GM13977 (cell line): ENCODE measurements at regions not wholly inside any gene's neighbourhood (a gene's known extent, or its start where the extent isn't known, plus 50 kb on each side); places are given as distances from the start of the nearest gene placed in this dataset.

Experiments used
- DNase-seq: peaks from one replicate; pipeline ENCODE4 v3.0.0; 2012; ENCODE audit warnings: low spot score
- in situ Hi-C: fragments of 300-500 bp; cut with MboI; formaldehyde crosslinking; loops from one replicate; pipeline ENCODE4 v1.12.0; 2022; ENCODE audit warnings: low sequenced_read_pairs, low pct_unique_long_range_greater_than_20kb, mixed read lengths, inconsistent platforms; ENCODE audit not compliant: unreplicated experiment
- TF ChIP-seq, protein P1 (sequence below): IDR thresholded peaks from 2 replicates; pipeline ENCODE4 v1.5.1; 2012; ENCODE audit warnings: mild to moderate bottlenecking, control low read depth; ENCODE audit not compliant: insufficient read depth; ENCODE audit errors: extremely low read depth, missing control alignments

DNA sequence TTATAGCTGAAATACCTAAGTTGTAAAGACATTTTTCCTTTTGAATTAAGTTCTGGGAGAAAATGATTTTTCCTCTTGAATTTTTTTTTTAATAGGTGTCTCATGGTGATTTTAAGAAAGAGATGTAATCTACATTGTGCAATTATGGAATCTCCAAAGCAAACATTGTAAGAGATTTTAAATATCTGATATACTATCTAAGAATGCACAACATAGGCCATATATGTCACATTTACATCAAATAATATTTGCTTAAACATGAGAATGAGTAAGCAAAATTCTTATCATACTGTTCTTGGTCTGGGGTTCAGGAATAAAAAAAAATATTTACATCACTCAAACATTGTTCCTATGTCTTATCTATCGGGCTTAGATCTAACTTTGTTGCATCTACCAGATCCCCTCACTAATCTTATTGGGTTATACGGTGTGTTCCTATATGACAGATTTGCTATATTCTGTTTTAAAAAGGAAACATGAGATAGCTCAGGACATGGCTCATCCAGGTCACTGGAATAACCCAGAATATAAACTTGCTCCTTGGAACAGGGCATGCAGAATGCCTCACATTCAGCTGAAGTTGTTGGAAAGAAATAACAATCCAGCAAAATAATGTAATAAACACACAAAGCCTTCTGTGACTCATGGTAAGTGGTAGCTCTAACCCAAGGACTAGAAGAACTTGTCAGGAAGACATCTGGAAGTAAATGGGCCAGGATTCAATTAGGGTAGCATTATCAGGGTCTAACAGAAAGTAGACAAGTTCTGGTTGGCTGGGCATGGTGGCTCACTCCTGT, 794.7 kb downstream of the IPMK start:
- no peak for DNase-seq
- in situ Hi-C loops = no loop called here
- TF ChIP-seq, protein P1, sequence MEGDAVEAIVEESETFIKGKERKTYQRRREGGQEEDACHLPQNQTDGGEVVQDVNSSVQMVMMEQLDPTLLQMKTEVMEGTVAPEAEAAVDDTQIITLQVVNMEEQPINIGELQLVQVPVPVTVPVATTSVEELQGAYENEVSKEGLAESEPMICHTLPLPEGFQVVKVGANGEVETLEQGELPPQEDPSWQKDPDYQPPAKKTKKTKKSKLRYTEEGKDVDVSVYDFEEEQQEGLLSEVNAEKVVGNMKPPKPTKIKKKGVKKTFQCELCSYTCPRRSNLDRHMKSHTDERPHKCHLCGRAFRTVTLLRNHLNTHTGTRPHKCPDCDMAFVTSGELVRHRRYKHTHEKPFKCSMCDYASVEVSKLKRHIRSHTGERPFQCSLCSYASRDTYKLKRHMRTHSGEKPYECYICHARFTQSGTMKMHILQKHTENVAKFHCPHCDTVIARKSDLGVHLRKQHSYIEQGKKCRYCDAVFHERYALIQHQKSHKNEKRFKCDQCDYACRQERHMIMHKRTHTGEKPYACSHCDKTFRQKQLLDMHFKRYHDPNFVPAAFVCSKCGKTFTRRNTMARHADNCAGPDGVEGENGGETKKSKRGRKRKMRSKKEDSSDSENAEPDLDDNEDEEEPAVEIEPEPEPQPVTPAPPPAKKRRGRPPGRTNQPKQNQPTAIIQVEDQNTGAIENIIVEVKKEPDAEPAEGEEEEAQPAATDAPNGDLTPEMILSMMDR = no peak

GRCh38 chr10:57468894-57469432, 798.7 kb downstream of the IPMK start:
- no peak for DNase-seq
- in situ Hi-C loops = no loop called here
- TF ChIP-seq, protein P1 = no peak

- TF ChIP-seq, protein P1 = no peak
- in situ Hi-C loops = no loop called here
- no peak for DNase-seq
Measured at GRCh38 chr10:57465155-57465554, 802.5 kb downstream of the IPMK start.

DNA sequence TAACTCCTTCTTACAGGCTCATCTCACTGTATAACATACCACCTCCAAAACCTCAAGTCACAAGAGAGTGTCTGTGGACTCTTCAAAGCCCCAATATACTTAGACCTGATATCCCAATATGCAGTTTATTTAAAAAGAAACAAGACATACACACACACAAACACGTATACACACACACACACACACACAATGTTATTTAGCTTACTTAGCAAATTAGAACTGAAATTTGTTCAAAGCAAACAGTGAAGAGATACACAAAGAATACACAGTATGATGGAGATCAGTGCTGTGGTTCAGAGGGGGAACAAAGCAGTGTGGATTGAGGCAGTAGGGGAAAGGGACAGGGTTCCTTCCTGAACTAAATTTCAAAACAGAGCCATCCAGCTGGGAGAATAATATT, 807.2 kb downstream of the IPMK start:
- no peak for DNase-seq
- TF ChIP-seq, protein P1 = no peak
- in situ Hi-C loops = no loop called here

- DNase-seq = no peak
- in situ Hi-C loops = no loop called here
- TF ChIP-seq, protein P1 = no peak
Measured at GRCh38 chr10:57457972-57458512, 809.7 kb downstream of the IPMK start.

- in situ Hi-C loops = no loop called here
- TF ChIP-seq, protein P1 = no peak
- DNase-seq = no peak
Measured at GRCh38 chr10:57430376-57430775, 837.3 kb downstream of the IPMK start.
